ENCODE measurements at regions not wholly inside any gene's neighbourhood (a gene's known extent, or its start where the extent isn't known, plus 50 kb on each side); places are given as distances from the start of the nearest gene placed in this dataset.

DNA sequence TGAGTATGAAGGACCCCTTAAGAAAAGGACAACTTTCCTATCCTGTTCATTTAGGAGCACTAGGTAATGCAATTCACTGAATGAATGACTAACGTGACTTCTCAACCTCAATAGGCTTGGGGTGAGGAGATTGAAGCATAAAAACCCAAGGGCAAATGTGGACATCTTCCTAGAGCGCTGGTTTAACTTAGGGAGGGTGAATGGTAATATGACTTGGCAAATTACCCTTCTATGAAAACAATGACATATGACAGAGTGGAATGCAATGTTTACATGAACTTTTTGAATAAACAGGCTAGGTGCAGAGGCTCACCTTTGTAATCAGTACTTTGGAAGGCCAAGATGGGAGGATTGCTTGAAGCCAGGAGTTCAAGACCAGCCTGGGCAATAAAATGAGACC lies 83.9 kb upstream of the ANK3 start:
- TF ChIP-seq CEBPB (IDR thresholded peaks at IDR 0.05), result no peak
- TF ChIP-seq, protein P1, sequence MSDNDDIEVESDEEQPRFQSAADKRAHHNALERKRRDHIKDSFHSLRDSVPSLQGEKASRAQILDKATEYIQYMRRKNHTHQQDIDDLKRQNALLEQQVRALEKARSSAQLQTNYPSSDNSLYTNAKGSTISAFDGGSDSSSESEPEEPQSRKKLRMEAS (IDR thresholded peaks at IDR 0.05), result no peak
- no peak for TF ChIP-seq CREB1 (IDR thresholded peaks at IDR 0.05; ENCODE audit: low read depth)
